ENCODE measurements at regions not wholly inside any gene's neighbourhood (a gene's known extent, or its start where the extent isn't known, plus 50 kb on each side); places are given as distances from the start of the nearest gene placed in this dataset.
"Not testable (repeated sequence)": the region's sequence is repeated elsewhere in the genome, so short reads cannot be mapped to it uniquely, and the experiment has no call there.

DNA sequence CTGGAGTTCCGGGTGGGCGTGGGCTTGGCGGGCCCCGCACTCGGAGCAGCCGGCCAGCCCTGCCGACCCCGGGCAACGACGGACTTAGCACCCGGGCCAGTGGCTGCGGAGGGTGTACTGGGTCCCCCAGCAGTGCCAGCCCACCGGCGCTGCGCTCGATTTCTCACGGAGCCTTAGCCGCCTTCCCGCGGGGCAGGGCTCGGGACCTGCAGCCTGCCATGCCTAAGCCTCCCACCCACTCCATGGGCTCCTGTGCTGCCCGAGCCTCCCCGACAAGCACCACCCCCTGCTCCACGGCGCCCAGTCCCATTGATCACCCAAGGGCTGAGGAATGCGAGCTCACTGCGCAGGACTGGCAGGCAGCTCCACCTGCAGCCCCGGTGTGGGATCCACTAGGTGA is 99.9 kb upstream of the SETBP1 start:
- TF ChIP-seq, protein P1, sequence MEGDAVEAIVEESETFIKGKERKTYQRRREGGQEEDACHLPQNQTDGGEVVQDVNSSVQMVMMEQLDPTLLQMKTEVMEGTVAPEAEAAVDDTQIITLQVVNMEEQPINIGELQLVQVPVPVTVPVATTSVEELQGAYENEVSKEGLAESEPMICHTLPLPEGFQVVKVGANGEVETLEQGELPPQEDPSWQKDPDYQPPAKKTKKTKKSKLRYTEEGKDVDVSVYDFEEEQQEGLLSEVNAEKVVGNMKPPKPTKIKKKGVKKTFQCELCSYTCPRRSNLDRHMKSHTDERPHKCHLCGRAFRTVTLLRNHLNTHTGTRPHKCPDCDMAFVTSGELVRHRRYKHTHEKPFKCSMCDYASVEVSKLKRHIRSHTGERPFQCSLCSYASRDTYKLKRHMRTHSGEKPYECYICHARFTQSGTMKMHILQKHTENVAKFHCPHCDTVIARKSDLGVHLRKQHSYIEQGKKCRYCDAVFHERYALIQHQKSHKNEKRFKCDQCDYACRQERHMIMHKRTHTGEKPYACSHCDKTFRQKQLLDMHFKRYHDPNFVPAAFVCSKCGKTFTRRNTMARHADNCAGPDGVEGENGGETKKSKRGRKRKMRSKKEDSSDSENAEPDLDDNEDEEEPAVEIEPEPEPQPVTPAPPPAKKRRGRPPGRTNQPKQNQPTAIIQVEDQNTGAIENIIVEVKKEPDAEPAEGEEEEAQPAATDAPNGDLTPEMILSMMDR (conservative IDR thresholded peaks at IDR 0.05 in 1 of 2, IDR thresholded peaks at IDR 0.05 in 1 of 2; ENCODE audit: extremely low read depth in 1 of 2, insufficient read depth in 1 of 2, low read depth in 1 of 2, low read length in 2 of 2) = not testable (repeated sequence)
- not testable (repeated sequence) for TF ChIP-seq EZH2 (IDR thresholded peaks at IDR 0.05; ENCODE audit: borderline replicate concordance, low read length)

Measured in mammary epithelial cell (primary cell).